HG03575 (cell line): ENCODE measurements at regions not wholly inside any gene's neighbourhood (a gene's known extent, or its start where the extent isn't known, plus 50 kb on each side); places are given as distances from the start of the nearest gene placed in this dataset.
A peak's percentile ranks its signal among the peaks of the same experiment; 100 is the strongest.

Experiments used
- ATAC-seq: cut with Tn5 transposase; IDR thresholded peaks from one replicate; pipeline ENCODE4 v1.9.1; 2021; ENCODE audit not compliant: unreplicated experiment, insufficient number of reproducible peaks, low FRiP score; ENCODE audit errors: extremely low read depth

DNA sequence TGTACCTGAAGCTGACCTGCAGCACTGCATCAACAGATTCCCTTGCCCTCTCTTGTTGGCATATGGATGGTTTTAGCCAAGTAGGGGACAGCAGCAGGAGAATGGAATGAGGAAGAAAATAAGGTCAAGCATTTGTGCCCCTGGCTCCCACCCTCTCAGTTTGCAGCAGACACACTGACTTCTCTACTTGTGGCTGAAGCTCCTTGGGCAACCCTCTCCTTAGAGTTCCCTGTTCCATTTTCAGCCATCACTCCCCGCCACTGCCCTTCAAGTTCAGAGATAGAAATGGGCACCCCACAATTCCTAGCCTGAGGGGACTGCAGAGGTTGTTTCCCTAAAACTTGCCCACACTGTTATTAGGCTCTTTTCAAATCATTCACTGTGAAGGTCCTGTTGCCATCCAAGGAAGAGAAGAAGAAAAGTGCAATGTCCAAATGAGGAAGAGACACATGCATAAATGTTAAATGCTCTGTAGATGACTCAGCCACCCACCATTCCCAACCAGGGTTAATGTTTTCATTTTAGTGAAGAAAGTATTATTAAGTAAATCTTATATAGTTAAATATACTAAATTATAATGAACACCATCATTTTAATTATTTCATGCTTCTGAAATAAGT, 295.9 kb upstream of the UBE2E2 start:
- ATAC-seq, result no peak

DNA sequence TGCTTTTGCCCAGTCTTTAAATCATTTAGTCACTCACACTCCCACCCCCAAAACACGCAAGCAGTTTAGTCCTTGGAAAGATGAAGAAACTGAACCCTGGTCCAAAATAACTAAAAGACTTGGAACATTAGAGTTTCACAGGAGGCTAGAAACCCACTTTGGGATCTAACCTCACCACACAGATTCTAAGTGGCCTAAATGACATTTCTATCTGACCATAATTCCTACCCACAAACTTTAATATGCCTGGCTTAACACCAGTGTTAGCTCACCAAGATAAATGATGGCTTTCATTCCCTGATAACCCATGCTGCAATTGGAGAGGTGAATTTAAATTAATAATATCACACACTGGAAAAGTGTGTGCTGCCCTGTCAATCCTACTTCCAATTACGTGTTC, 295.3 kb upstream of the UBE2E2 start:
- no peak for ATAC-seq

DNA sequence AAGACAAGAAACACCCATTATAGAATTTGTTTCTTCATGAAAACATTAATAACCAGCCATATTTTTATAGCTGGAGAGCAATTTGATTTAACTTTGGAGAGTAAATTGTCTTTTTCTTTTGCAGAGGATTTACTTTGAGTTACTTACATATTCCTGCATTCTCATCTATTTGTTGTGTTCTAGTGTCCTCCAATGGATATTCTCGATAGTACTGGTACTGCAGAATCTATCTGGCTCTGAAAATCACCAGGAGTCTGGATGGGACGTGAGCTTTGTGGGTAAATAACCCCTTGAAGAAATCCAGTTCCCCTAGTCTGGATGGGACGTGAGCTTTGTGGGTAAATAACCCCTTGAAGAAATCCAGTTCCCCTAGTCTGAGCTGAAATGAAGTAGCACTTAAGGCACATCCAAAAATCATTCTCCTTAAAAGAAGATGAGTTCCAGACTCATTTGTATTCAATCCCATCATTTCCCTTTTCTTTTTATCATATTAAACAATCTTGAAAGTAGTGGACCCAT, 294.1 kb upstream of the UBE2E2 start:
- ATAC-seq, result no peak

DNA sequence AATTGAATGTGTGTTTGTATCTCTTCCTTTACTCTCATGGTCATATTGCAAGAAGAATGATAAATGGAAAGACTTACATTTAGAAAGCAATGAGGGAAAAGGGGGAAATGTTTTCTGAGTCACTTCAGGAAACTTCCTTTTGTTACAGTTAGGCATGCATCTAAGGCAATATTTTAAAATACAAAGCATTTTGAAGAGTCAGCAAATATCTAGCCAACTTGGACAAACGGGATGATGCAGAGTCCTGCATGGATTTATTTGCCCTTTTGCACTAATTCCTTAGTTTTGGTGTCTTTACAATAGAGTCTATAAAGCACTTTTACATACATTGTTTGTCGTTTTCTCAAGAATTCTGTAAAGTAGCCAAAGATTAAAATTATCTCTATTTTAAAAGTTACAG, 286.2 kb upstream of the UBE2E2 start:
- ATAC-seq, result no peak

DNA sequence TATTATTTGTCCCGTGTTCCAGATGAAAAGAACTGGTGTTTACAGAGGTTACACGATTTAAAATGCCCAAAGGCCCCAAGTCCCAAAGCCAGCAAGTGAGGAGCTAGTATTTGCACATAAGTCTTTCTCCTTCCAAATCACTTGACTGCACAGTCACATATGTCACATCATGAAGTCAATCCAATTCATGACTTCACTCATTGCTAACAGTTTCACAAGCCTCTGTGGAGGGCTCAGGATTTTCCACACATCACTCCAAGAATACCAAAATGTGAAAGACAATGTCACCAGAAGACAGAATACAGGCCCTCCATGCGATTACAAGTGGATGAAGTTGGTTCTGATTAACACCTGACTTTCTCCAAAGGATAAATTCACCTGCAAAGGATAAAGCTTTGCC, 283.1 kb upstream of the UBE2E2 start:
- no peak for ATAC-seq

DNA sequence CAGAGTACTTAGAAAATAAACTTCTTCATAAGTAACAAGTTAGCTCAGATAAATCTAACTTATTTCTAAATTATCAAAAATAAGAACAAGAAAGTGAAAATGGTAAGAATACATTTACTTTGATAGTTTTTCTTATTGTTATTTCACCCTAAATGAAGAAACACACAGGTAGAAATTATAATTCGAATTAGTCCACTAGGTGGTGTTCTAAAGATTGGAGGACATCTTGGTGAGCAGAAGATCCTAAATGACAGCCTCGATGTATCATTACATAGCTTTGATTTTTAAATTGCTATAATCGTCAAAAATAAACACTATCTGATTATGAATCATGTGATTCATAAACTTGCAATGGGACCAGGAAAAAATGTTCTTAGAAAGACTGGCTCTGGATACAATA, 280.8 kb upstream of the UBE2E2 start:
- ATAC-seq, result no peak

DNA sequence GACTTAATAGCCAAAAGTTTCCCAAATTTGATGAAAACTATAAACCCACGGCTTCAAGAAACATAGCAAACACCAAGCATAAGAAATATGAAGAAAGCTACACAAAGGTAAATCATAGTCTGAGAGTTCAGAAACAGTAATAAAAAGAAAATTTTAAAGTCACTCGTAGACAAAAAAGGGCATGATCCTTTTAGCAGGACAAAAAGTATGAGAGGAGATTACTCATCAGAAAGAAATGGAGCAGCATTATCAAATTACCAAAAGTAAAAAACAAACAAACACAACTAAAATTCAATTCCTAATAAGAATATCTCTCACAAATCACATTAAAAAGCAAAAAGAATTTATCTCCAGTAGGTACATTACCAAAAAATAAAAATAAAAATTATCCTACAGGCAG, 279.4 kb upstream of the UBE2E2 start:
- no peak for ATAC-seq

DNA sequence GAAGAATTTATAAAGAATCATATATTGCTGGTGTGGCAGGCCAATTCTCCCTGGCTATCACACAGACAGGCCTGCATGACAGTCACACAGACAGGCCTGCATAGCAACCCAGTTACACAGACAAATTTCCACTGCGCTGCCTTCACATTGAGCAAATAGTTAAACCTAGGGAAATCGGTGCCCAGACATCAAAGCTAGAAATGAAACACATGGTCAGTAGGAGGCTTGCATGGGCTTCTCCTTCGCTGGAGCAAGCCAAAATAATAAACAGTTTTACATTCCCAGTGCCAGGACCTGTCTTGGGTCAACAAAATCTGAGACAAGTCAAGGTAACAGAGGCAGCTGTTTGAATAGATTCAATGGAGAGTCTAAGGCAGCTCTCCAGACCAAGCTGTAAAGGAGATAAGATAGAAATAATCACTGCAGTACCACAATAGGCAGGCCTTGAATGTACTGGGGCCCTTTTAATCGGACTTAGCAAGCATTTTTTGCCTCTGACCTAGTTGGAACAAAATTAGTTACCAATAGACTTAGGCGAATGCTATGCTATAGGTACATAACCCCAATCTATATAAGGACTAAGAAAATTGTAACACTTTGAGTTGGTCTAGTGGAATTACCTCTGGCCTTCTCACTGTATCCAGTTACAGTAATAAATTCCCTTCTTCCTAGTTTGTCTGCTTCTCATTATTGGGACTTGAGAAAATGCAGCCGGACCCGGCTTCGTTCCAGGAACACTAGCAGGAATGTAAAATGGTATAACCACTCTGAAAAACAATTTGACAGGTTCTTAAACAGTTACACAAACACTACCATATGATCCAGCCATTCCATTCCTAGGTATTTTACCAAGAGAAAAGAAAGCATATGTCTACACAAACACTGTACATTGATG, 274.7 kb upstream of the UBE2E2 start:
- ATAC-seq, result no peak

DNA sequence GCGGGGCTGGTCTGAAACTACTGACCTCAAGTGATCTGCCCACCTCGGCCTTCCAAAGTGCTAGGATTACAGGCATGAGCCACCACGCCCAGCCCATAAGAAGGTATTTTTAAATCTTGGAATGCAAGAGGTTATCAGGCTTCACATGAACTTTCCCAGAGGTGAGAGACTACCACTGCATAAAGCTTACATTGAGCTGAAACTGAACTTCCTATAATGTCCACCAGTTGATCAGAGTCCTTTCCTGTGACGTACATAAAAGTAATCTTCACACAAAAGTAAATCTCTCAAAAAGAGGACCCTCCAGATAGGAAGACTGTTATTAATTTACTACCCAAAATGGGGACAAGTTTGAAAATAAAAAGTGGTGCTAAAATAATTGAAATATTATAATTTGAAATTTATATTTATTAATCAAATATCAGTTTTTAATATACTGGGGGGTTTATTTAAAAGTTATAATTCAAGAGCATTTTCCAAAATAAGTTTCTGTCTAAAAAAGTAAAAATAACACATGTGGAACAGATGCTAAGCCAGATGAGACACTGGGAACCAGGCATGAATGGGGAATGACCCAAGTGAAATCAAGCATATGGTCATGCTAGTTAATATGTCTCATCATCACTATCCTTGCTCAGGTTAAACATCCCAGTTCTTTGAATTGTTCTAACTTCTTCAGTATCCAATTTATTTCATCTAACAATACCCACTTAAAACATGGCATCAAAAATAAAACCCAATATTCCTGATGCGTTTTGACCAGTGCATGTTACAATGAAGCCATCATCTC, 269.9 kb upstream of the UBE2E2 start:
- ATAC-seq, result no peak

DNA sequence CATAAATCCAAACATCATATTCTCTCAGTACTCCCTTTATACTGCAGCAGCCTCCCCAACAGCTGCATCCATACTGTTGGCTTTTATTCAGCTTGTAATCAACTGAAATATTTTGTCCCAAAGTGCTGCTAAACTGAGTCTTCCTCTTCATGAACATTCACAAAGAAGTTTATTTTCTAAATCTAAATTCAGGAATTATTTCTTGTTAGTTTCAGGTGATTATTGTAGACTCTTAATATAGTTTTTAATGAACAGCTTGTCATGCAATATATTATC, 269.3 kb upstream of the UBE2E2 start:
- no peak for ATAC-seq

DNA sequence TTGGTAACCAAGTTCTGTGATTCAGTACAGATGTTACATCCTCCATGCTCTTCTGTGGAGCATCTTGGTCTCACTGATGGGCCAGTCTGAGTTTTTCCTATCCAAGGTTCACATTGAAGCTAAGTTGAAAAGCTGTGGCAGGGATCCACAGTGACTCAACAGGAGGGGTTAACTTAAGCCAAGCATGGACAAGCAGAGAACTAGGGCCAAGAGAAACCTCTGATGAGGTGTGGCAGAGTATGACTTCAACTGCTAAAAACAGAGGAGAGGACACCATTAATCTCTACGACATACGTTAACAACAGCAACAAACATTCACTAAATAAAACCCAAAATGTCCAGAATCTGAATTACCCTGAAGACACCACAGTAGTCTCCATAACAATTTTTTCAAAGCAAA, 268.1 kb upstream of the UBE2E2 start:
- ATAC-seq, result no peak

DNA sequence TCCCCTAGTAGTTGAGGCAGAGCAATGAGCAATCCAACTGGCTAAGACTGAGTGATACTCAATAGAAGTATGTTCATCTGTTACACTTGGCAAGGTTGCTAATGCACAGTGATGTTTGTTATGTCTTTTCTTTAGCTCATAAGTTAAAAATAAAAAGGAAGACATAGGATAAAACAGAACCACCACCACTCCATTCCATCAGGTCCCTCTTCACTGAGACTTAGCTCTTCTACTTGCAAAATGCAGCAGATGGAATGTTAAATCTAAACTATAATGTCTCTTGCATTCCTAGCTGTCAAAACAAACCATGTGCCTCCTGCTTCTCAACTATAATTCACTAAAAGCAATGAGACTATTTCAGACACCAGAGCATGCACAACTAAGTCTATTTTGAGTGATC, 265.6 kb upstream of the UBE2E2 start:
- no peak for ATAC-seq

DNA sequence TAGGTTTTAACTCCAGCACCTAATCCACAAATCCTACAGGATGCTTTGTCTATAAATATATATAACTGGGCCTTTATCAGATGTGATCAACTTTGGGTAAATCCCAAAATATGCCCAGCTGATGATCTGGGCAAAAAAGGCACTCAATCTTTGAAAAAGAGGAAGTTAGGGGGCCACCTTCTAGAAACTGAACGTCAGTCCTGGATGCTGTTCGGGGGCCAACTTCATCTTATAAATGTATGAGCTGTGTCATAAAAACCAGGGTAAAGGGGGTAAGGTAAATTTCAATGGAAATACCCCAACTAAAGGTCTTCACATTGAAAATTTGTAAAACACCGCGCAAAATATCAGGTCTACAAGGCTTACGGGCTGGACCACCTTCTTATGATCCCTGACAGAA, 264.4 kb upstream of the UBE2E2 start:
- ATAC-seq, result no peak

DNA sequence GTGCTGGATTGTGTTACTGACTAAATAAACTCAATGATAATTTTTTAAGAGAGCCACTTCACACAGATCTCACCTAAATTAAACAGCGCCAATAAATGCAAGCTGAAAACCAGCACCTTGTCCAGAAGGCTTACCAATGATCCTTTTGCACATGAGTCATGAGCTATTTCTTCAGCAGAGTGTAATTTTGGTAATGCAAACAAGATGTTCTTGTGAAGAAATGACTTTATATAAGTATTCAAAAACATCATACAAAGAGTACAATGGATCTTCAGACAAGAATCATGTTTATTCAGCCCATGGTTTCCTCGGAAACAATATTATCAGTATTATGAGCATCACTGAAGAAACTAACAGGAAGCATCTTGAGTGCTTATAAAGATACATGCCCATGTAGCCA, 263.8 kb upstream of the UBE2E2 start:
- no peak for ATAC-seq

DNA sequence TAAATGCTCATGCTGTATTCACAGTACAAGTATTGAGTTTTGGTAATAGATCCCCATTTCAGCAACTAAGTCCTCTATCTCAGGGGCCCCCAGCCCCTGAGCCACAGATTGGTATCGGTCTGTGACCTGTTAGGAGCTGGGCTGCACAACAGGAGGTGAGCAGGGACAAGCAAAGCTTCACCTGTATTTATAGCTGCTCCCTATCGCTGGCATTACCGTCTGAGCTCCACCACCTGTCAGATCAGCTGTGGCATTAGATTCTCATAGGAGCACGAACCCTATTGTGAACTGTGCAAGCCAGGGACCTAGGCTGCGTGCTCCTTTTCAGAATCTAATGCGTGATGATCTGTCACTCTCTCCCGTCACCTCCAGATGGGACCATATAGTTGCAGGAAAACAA, 262.8 kb upstream of the UBE2E2 start:
- no peak for ATAC-seq

DNA sequence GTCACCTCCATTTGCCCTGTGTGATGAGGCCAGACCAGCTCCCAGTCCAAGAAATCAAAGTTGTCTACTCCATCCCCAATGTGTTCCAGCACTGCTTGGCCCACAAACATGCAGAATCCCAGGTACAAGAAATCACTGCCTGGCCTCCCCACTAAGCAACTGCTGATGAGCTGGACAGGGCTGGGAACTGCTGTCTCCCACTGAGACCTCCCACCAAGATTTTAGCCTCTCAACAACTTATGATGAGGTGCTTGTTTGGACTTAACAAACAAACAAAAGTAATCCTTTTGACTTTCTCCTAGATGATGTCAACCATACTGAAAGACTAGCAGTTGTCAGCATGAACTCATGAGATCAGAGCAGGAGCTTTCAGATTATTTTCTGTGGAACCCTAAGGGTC, 260.1 kb upstream of the UBE2E2 start:
- ATAC-seq, result no peak

DNA sequence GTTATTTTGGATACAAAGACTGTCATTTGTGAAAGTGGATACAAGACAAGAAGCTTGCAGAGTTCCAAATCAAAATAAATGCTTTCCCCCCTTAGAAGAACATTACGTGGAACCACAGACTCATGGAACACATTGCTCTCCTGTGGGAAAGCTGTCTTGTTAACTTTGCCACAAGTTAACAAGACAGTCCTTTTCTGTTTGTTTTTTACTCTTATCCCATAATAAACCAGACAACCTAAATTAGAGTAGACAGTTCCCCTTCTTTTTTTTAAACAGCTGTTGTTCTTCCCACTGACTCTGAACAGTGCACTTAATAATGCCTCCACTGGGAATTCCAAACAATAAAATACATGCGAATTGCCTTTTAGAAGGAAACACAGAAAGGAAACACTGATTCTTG, 255.3 kb upstream of the UBE2E2 start:
- ATAC-seq, result no peak

DNA sequence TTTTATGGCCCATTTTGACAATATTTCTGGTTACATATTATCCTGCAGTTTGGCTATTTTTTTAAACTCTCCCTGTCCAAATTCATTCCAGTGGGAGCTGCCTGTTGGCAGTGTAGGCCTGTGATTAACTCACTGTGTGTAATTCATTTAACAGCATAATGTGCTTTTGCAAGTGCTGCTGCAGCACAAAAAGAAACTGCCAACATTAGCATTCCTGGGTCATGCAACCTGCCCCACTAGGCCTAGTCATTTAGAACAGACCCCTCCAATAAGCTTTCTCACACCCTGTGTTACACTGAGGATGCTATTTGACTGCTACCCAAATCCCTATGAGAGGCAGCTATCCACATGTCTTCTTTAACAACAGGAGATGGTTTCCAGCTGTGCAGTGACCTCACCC, 251.2 kb upstream of the UBE2E2 start:
- ATAC-seq, result no peak

DNA sequence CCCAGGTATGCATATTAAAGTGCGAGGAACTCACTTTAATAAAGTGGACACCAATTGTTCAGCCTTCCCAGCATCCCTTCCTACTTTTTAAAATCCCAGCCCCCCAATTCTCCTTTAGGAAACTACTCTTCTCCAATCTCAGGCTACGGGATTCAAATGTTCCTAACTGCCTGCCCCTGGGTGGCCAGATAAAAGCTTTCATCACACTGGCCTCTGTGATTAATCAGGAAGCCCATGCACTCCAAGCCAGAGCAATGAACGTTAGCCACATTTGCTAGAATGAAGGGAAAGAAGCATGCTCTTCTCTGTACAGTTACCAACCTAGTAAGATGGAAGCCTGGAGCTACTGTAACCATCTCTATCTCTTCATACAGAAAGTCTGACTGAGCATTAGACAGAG, 250.3 kb upstream of the UBE2E2 start:
- ATAC-seq, result no peak

DNA sequence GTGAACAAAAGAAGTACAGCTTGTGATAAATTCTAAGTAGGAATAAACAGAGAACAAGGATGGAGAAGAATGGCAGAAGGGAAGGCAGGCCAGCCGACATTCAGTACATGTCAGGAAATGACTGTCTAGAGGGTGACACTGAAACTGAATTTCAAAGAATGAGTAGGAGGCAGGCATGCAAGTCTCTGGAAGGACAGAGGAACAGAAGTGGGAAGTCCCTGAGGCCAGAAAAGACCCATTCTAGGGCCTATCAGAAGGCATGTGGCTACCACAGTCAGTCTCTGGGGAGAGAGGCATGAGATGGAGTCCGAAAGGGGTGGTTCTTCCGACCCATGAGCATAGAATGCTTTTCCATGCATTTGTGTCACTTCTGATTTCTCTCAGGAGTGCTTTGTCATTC, 243.5 kb upstream of the UBE2E2 start:
- ATAC-seq, result peak; percentile 98
